ENCODE measurements at regions not wholly inside any gene's neighbourhood (a gene's known extent, or its start where the extent isn't known, plus 50 kb on each side); places are given as distances from the start of the nearest gene placed in this dataset.

- H2AFZ ChIP-seq (ENCODE audit: low read depth, low read length): no peak overlapping the region
- no peak overlapping the region for H3K9ac ChIP-seq (ENCODE audit: low read length)
- H4K20me1 ChIP-seq (ENCODE audit: insufficient read depth): no peaks in the 10 kb centered on the region
- H3F3A ChIP-seq (ENCODE audit: insufficient read depth, low read length, poor library complexity, severe bottlenecking): no peaks in the 10 kb centered on the region
- TF ChIP-seq REST (IDR thresholded peaks at IDR 0.05; ENCODE audit: borderline replicate concordance) (no peak), POLR2AphosphoS5 (IDR thresholded peaks at IDR 0.05) (no peak), RAD21 (conservative IDR thresholded peaks at IDR 0.05) (no peak), TAF1 (IDR thresholded peaks at IDR 0.05; ENCODE audit: low read depth) (no peak), CTCF (IDR thresholded peaks at IDR 0.05; ENCODE audit: poor library complexity, severe bottlenecking) (no peak), EZH2 (IDR thresholded peaks at IDR 0.05; ENCODE audit: borderline replicate concordance, insufficient read depth, low read length, poor library complexity, severe bottlenecking) (no peak), SMC3 (conservative IDR thresholded peaks at IDR 0.05; ENCODE audit: poor library complexity) (no peak), EP300 (conservative IDR thresholded peaks at IDR 0.05; ENCODE audit: poor library complexity, severe bottlenecking) (no peak), MXI1 (conservative IDR thresholded peaks at IDR 0.05; ENCODE audit: poor library complexity, severe bottlenecking) (no peak)
- H3K27ac ChIP-seq (ENCODE audit: low read length): no peak overlapping the region
- H3K9me3 ChIP-seq (ENCODE audit: low read length): no peaks in the 10 kb centered on the region
- H3K27me3 ChIP-seq (ENCODE audit: insufficient read depth, low read depth, low read length): no peaks in the 10 kb centered on the region
- no peak overlapping the region for H3K4me3 ChIP-seq (ENCODE audit: low read length)
- no peak overlapping the region for H3K4me2 ChIP-seq (ENCODE audit: low read length)
- no peaks in the 10 kb centered on the region for H3K79me2 ChIP-seq (replicated peaks; ENCODE audit: insufficient read depth, low read length)
- no peaks in the 10 kb centered on the region for H3K9me2 ChIP-seq (ENCODE audit: insufficient read depth, low read length)
- no peaks in the 10 kb centered on the region for H3K36me3 ChIP-seq (ENCODE audit: insufficient read depth, low read length)
These were observed 1036.5 kb downstream of the TMEM182 start for GRCh38 chr2:103798291-103798690.

GRCh38 chr2:103804013-103804412, 1042.2 kb downstream of the TMEM182 start:
- TF ChIP-seq RAD21 (conservative IDR thresholded peaks at IDR 0.05) (no peak), EP300 (conservative IDR thresholded peaks at IDR 0.05; ENCODE audit: poor library complexity, severe bottlenecking) (no peak), EZH2 (IDR thresholded peaks at IDR 0.05; ENCODE audit: borderline replicate concordance, insufficient read depth, low read length, poor library complexity, severe bottlenecking) (no peak), SMC3 (conservative IDR thresholded peaks at IDR 0.05; ENCODE audit: poor library complexity) (no peak), MXI1 (conservative IDR thresholded peaks at IDR 0.05; ENCODE audit: poor library complexity, severe bottlenecking) (no peak), CTCF (IDR thresholded peaks at IDR 0.05; ENCODE audit: poor library complexity, severe bottlenecking) (no peak), REST (IDR thresholded peaks at IDR 0.05; ENCODE audit: borderline replicate concordance) (no peak), TAF1 (IDR thresholded peaks at IDR 0.05; ENCODE audit: low read depth) (no peak), POLR2AphosphoS5 (IDR thresholded peaks at IDR 0.05) (no peak)
- no peak overlapping the region for H3K27ac ChIP-seq (ENCODE audit: low read length)

More at GRCh38 chr2:103804013-103804412, 1042.2 kb downstream of the TMEM182 start:
- Histone ChIP-seq H3K27me3 (ENCODE audit: insufficient read depth, low read depth, low read length) (no peaks in the 10 kb centered on the region), H3K9ac (ENCODE audit: low read length) (no peak overlapping the region), H2AFZ (ENCODE audit: low read depth, low read length) (no peak overlapping the region), H3F3A (ENCODE audit: insufficient read depth, low read length, poor library complexity, severe bottlenecking) (no peaks in the 10 kb centered on the region), H3K79me2 (replicated peaks; ENCODE audit: insufficient read depth, low read length) (no peaks in the 10 kb centered on the region), H3K4me3 (ENCODE audit: low read length) (no peak overlapping the region), H3K36me3 (ENCODE audit: insufficient read depth, low read length) (no peaks in the 10 kb centered on the region), H4K20me1 (ENCODE audit: insufficient read depth) (no peaks in the 10 kb centered on the region), H3K9me3 (ENCODE audit: low read length) (no peaks in the 10 kb centered on the region), H3K9me2 (ENCODE audit: insufficient read depth, low read length) (no peaks in the 10 kb centered on the region), H3K4me2 (ENCODE audit: low read length) (no peak overlapping the region)
